Esophagus muscularis mucosa (tissue), 4 donors: ENCODE measurements at regions not wholly inside any gene's neighbourhood (a gene's known extent, or its start where the extent isn't known, plus 50 kb on each side); places are given as distances from the start of the nearest gene placed in this dataset.
A peak's percentile ranks its signal among the peaks of the same experiment; 100 is the strongest.

Source experiments
- DNase-seq: peaks from one replicate; pipeline ENCODE4 v3.0.0-alpha.2; 2017; ENCODE audit errors: extremely low spot score
- H3K27ac ChIP-seq, 4 donors: fragments of 200-600 bp; sonication (generic); replicated peaks in 1 of 4; 1 replicate in 3 of 4; 2 replicates in 1 of 4; pipeline ENCODE4 v1.5.1; 2016 to 2019; ENCODE audit warnings: mild to moderate bottlenecking in 1 of 4
- H3K27me3 ChIP-seq, 4 donors: fragments of 200-600 bp; sonication (generic); one replicate each; pipeline versions ENCODE4 v1.5.1 to v1.6.0; 2016 to 2019
- H3K36me3 ChIP-seq, 4 donors: fragments of 200-600 bp; sonication (generic); one replicate each; pipeline ENCODE4 v1.5.1; 2016 to 2019
- H3K4me1 ChIP-seq, 4 donors: fragments of 200-600 bp; sonication (generic); one replicate each; pipeline ENCODE4 v1.5.1; 2016 to 2019
- H3K4me3 ChIP-seq, 4 donors: fragments of 200-600 bp; sonication (generic); 1 replicate in 2 of 4; 2 replicates in 2 of 4; pipeline ENCODE4 v1.5.1; 2016 to 2019; ENCODE audit warnings: mild to moderate bottlenecking in 4 of 4, moderate library complexity in 1 of 4
- H3K9me3 ChIP-seq, 4 donors: fragments of 200-600 bp; sonication (generic); 1 replicate in 3 of 4; 2 replicates in 1 of 4; pipeline ENCODE4 v1.5.1; 2016 to 2019
- EP300 ChIP-seq: sonication (generic); formaldehyde crosslinking; IDR thresholded peaks from one replicate; pipeline ENCODE4 v1.6.1; 2017; ENCODE audit warnings: antibody characterized with exemption
- POLR2A ChIP-seq: fragments of 450-650 bp; IDR thresholded peaks from one replicate; pipeline ENCODE4 v1.6.1; 2017; ENCODE audit warnings: antibody characterized with exemption, moderate library complexity, mild to moderate bottlenecking, low read depth
- POLR2AphosphoS5 ChIP-seq, 2 donors: sonication (generic); formaldehyde crosslinking; IDR thresholded peaks; one replicate each; pipeline ENCODE4 v1.6.1; 2017; ENCODE audit warnings: antibody characterized with exemption in 2 of 2
- WGBS: methylation state at CpG from one replicate; pipeline ENCODE4 v1.1.5; 2018; 5-methylcytosine and 5-hydroxymethylcytosine counted together
- intact Hi-C: fragments of 100-400 bp; cut with DNase I; formaldehyde crosslinking; loops from one replicate; pipeline ENCODE4 v1.15.1; 2023
- small RNA-seq, 3 donors: library from RNA; depleted of rRNA; stranded (forward); fragments of <200 nt; gene quantifications; one replicate each; pipeline ENCODE3, GENCODE V24; 2016
- TF ChIP-seq, protein P1 (sequence below), 3 experiments: fragments of 200-600 bp in 2 of 3; fragments of 450-650 bp in 1 of 3; sonication (generic) in 2 of 3; IDR thresholded peaks; one replicate each; pipeline ENCODE4 v1.5.1; 2017 to 2019; ENCODE audit warnings: antibody characterized with exemption in 3 of 3, mild to moderate bottlenecking in 2 of 3, moderate library complexity in 1 of 3

DNA sequence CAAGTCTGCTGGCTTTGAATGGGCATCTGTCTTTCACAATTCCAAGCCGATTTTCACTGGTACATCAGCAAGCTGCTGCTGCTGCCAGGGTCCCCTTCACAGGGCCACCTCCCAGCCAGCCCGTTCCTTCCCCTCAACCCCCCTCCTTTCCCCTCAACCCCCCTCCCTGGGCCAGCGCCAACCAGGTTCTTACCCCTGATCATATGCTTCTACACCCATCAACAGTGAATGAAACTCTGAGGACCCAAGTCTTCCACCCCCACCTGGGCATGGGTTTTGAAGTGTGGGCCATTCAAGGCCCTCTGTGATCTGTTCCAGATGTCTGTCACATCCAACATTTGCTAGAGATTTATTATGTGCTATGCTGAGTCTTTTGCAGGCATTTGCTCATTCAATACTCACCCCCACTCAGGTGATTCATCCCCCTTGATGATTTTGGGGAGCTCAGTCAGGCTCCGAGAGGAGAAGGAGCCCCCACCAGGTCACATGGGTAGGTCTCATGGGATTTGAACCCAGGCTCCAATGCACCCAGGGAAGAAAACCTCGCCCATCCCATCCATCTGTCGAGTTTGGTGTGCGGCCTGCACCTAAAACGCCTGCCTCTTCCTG is 52.7 kb upstream of the FOXK1 start:
- Histone ChIP-seq H3K27ac (no peak overlapping the region), H3K4me1 (peaks cover 12 to 26% (median 20%) of the 10 kb centered on the region in 4 donors), H3K27me3 (peaks cover 0 to 9% (median 0%) of the 10 kb centered on the region in 4 donors), H3K9me3 (no peaks in the 10 kb centered on the region), H3K4me3 (no peak overlapping the region), H3K36me3 (no peaks in the 10 kb centered on the region)
- WGBS: 85% methylated on average over 8 of the region's 8 CpGs
- no peak for DNase-seq
- TF ChIP-seq POLR2AphosphoS5 (IDR thresholded peaks at IDR 0.05) (no peak), EP300 (no peak), POLR2A (no peak)
- TF ChIP-seq, protein P1, sequence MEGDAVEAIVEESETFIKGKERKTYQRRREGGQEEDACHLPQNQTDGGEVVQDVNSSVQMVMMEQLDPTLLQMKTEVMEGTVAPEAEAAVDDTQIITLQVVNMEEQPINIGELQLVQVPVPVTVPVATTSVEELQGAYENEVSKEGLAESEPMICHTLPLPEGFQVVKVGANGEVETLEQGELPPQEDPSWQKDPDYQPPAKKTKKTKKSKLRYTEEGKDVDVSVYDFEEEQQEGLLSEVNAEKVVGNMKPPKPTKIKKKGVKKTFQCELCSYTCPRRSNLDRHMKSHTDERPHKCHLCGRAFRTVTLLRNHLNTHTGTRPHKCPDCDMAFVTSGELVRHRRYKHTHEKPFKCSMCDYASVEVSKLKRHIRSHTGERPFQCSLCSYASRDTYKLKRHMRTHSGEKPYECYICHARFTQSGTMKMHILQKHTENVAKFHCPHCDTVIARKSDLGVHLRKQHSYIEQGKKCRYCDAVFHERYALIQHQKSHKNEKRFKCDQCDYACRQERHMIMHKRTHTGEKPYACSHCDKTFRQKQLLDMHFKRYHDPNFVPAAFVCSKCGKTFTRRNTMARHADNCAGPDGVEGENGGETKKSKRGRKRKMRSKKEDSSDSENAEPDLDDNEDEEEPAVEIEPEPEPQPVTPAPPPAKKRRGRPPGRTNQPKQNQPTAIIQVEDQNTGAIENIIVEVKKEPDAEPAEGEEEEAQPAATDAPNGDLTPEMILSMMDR (IDR thresholded peaks at IDR 0.05): no peak
- intact Hi-C loops: no loop called here

DNA sequence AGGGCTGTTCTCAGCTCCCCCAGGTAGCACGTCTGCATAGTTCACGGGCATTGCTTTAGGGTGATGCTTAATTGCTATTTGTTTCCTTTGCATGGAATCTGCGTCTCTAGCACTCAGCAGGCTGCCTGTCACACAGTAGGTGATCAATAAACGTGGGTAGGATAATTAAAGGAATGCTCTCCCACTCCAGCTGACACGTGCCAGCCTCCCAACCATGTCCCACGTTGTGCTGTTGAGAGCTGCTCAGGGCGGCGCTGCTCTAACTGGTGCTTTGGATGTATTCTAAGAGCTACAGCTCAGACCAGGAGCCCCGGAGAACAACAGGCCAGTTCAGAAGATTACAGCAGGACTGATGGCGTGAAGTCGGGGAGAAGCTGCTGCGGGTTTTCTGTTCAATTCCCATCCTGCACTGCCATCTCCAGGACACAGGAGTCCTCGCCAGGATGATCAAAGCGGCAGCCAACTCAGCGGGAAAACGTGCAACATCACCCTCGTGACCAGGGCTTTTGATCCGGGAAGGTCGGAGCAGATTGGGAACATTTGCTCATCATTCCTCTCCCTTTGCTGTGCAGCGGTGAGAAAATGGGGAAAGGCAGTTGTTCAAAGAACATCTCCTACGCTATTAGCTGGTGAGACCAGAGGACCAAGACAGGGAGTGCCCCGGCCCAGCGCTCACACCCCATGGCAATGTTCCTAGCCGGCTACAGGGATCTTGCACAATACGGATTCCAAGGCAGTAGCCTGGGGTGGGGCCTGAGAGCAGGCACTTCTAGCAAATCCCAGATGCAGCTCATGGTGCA is 50.5 kb upstream of the FOXK1 start:
- intact Hi-C loops: loop anchor here (2.0 kb wide), 1 partner anchor 21 kb away; no protein-coding TSS in a partner anchor
- WGBS: 36% methylated on average over 15 of the region's 25 CpGs
- Histone ChIP-seq H3K9me3 (no peaks in the 10 kb centered on the region), H3K4me3 (peak overlapping the region; percentile 35 to 56 (median 43)), H3K36me3 (no peaks in the 10 kb centered on the region), H3K4me1 (peaks cover 12 to 16% (median 15%) of the 10 kb centered on the region in 4 donors), H3K27ac (peak overlapping the region; percentile 36 to 77 (median 67)), H3K27me3 (peaks cover 0 to 9% (median 0%) of the 10 kb centered on the region in 4 donors)
- peak; percentile 95 for DNase-seq
- TF ChIP-seq POLR2AphosphoS5 (IDR thresholded peaks at IDR 0.05): peak; percentile 74 to 79
- TF ChIP-seq POLR2A: no peak
- TF ChIP-seq, protein P1 (IDR thresholded peaks at IDR 0.05): peak; percentile 73 to 85 (median 78)

Small RNA genes in the stretch of these regions (small RNA-seq; reads per million reads assigned to genes)
- gene CYP3A54P: 0 reads per million in 3 donors
